GM12878 (cell line): ENCODE measurements at regions not wholly inside any gene's neighbourhood (a gene's known extent, or its start where the extent isn't known, plus 50 kb on each side); places are given as distances from the start of the nearest gene placed in this dataset.

Experiments
- ATAC-seq: fragments of 200-7000 bp; cut with Tn5 transposase; 3 replicates; pipeline ENCODE4 v1.9.1; 2020; ENCODE audit warnings: mild to moderate bottlenecking, moderate library complexity
- BruUV-seq: library from RNA; stranded (reverse); fragments of 400-500 nt; replicated peaks from 2 replicates; lab custom pipeline; 2021; lab: Mats Ljungman, UMichigan
- CTCF ChIA-PET: fragments of 300-600 bp; sonication (Branson Sonifier 250); formaldehyde crosslinking; extraction: SDS; loops from one replicate; lab custom pipeline; 2021; ENCODE audit warnings: inconsistent platforms; lab: Yijun Ruan, JAX
- POLR2A ChIA-PET: fragments of 350-600 bp; formaldehyde crosslinking; extraction: SDS; loops from one replicate; lab custom pipeline; 2021; ENCODE audit warnings: inconsistent platforms; lab: Charles Lee
- RAD21 ChIA-PET: fragments of 300-600 bp; sonication (Branson Sonifier 250); formaldehyde crosslinking; loops from one replicate; lab custom pipeline; 2023; ENCODE audit warnings: antibody characterized with exemption; ENCODE audit not compliant: unreplicated experiment; lab: Charles Lee
- SMC1A ChIA-PET: fragments of 300-600 bp; sonication (Branson Sonifier 250); formaldehyde crosslinking; loops from one replicate; lab custom pipeline; 2023; ENCODE audit not compliant: unreplicated experiment, uncharacterized antibody; lab: Charles Lee
- DNase-seq: peaks from one replicate; pipeline ENCODE4 v3.0.0-alpha.2; 2011; ENCODE audit warnings: low read depth, low spot score
- FAIRE-seq: peaks from 3 replicates; lab custom pipeline; 2011; peaks lifted over from hg19 to GRCh38; lab: Jason Lieb, UNC
- H2AFZ ChIP-seq: 2 replicates; pipeline ENCODE4 v1.6.0; 2011; ENCODE audit warnings: low read depth, low read length, control low read depth; ENCODE audit not compliant: control insufficient read depth
- H3K27ac ChIP-seq: 2 replicates; pipeline ENCODE4 v1.5.1; 2011; ENCODE audit warnings: control low read depth; ENCODE audit not compliant: control insufficient read depth, insufficient read depth
- H3K27me3 ChIP-seq, 2 experiments: replicated peaks in 1 of 2; 2 replicates each; pipeline versions ENCODE4 v1.6.0 to v1.6.1; 2011; ENCODE audit warnings: low read length in 1 of 2; ENCODE audit not compliant: control insufficient read depth in 2 of 2, insufficient read depth in 2 of 2
- H3K36me3 ChIP-seq, 2 experiments: 2 replicates each; pipeline ENCODE4 v1.5.1; 2011; ENCODE audit warnings: low read length in 1 of 2; ENCODE audit not compliant: control insufficient read depth in 2 of 2, insufficient read depth in 2 of 2
- H3K4me1 ChIP-seq: 2 replicates; pipeline ENCODE4 v1.6.1; 2011; ENCODE audit warnings: mild to moderate bottlenecking, low read length, moderate library complexity, mixed read lengths; ENCODE audit not compliant: control insufficient read depth, insufficient read depth
- H3K4me2 ChIP-seq: 2 replicates; pipeline ENCODE4 v1.6.0; 2011; ENCODE audit warnings: control low read depth; ENCODE audit not compliant: control insufficient read depth, insufficient read depth
- H3K4me3 ChIP-seq: fragments of 200-600 bp; sonication (generic); 2 replicates; pipeline ENCODE4 v1.5.1; 2016
- H3K79me2 ChIP-seq: 2 replicates; pipeline ENCODE4 v1.6.0; 2011; ENCODE audit warnings: low read length; ENCODE audit not compliant: control insufficient read depth, insufficient read depth
- H3K9ac ChIP-seq: 2 replicates; pipeline ENCODE4 v1.8.0; 2011; ENCODE audit warnings: low read length, control low read depth, mixed read lengths; ENCODE audit not compliant: control insufficient read depth, insufficient read depth
- H3K9me3 ChIP-seq: replicated peaks from 3 replicates; pipeline ENCODE4 v1.5.1; 2011; ENCODE audit warnings: mild to moderate bottlenecking, low read length; ENCODE audit not compliant: control insufficient read depth, insufficient read depth
- H4K20me1 ChIP-seq: 2 replicates; pipeline ENCODE4 v1.6.0; 2011; ENCODE audit not compliant: control insufficient read depth, insufficient read depth
- ESRRA ChIP-seq: IDR thresholded peaks from 2 replicates; pipeline ENCODE4 v1.6.1; 2012; ENCODE audit warnings: mild to moderate bottlenecking, low read length, improper control_type of control experiment
- FOXK2 ChIP-seq: fragments of 450-650 bp; IDR thresholded peaks from 2 replicates; pipeline ENCODE4 v1.6.1; 2017; ENCODE audit warnings: mild to moderate bottlenecking, moderate library complexity
- GABPA ChIP-seq: IDR thresholded peaks from 2 replicates; pipeline ENCODE4 v1.6.1; 2014; ENCODE audit warnings: antibody characterized with exemption, low read depth, mild to moderate bottlenecking, inconsistent platforms
- LARP7 ChIP-seq: fragments of 450-650 bp; IDR thresholded peaks from 2 replicates; pipeline ENCODE4 v1.6.1; 2017; ENCODE audit warnings: mild to moderate bottlenecking
- MYB ChIP-seq: fragments of 150-350 bp; IDR thresholded peaks from 2 replicates; pipeline ENCODE4 v1.6.1; 2014; ENCODE audit warnings: mild to moderate bottlenecking, low read depth, low read length, borderline replicate concordance
- NFYB ChIP-seq: IDR thresholded peaks from 2 replicates; pipeline ENCODE4 v1.6.1; 2011; ENCODE audit warnings: low read depth, mild to moderate bottlenecking, low read length, improper control_type of control experiment, moderate library complexity; ENCODE audit not compliant: insufficient read depth
- RELA ChIP-seq: fragments of 450-650 bp; IDR thresholded peaks from 2 replicates; pipeline ENCODE4 v1.8.0; 2014; ENCODE audit warnings: borderline replicate concordance; ENCODE audit not compliant: partially characterized antibody
- SUPT20H ChIP-seq: IDR thresholded peaks from 2 replicates; pipeline ENCODE4 v1.6.1; 2011; ENCODE audit warnings: low read depth, mild to moderate bottlenecking, low read length, moderate library complexity, borderline replicate concordance; ENCODE audit not compliant: control insufficient read depth
- WGBS: methylation state at CpG from one replicate; pipeline ENCODE4 v1.1.6; 2016; ENCODE audit warnings: low lambda C conversion rate; ENCODE audit not compliant: insufficient replicate concordance, insufficient coverage; ENCODE audit errors: missing lambda C conversion rate; 5-methylcytosine and 5-hydroxymethylcytosine counted together
- in situ Hi-C: fragments of 300-500 bp; cut with MboI; formaldehyde crosslinking; loops from 9 replicates; pipeline ENCODE4 v1.14.3; 2018; ENCODE audit warnings: mixed read lengths
- intact Hi-C: fragments of 100-400 bp; cut with micrococcal nuclease; formaldehyde crosslinking; loops from one replicate; pipeline ENCODE4 v1.14.2; 2022; ENCODE audit not compliant: unreplicated experiment
- TF ChIP-seq, protein P1 (sequence below): IDR thresholded peaks from 2 replicates; pipeline ENCODE4 v1.6.1; 2012; ENCODE audit warnings: low read depth, low read length, improper control_type of control experiment
- TF ChIP-seq, protein P2 (sequence below): IDR thresholded peaks from 2 replicates; pipeline ENCODE4 v1.6.1; 2011; ENCODE audit warnings: mild to moderate bottlenecking, low read depth, low read length, moderate library complexity; ENCODE audit not compliant: insufficient replicate concordance
- TF ChIP-seq, protein P3 (sequence below): fragments of 450-650 bp; IDR thresholded peaks from 2 replicates; pipeline ENCODE4 v1.6.1; 2016; ENCODE audit warnings: mild to moderate bottlenecking

DNA sequence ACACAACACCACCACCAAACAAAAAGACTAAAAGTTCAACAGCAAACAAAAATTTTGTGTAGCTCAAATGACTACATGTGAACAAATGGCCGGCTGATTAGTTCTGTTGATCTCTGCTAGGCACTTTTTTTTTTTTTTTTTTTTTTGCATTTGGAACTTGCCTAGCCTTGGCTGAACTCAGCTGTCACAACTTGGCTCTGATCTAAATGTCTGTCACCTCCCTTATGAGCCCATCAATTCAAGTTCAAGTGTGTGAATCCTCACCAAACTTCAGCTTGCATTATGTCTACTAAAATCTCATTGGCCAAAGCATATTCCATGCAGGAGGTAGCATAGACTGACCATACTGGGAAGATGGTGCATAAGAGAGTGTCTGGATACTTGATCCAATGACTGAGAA lies 606.5 kb upstream of the ADGRL4 start (continued):
- TF ChIP-seq, protein P1, sequence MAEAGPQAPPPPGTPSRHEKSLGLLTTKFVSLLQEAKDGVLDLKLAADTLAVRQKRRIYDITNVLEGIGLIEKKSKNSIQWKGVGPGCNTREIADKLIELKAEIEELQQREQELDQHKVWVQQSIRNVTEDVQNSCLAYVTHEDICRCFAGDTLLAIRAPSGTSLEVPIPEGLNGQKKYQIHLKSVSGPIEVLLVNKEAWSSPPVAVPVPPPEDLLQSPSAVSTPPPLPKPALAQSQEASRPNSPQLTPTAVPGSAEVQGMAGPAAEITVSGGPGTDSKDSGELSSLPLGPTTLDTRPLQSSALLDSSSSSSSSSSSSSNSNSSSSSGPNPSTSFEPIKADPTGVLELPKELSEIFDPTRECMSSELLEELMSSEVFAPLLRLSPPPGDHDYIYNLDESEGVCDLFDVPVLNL = no peak

DNA sequence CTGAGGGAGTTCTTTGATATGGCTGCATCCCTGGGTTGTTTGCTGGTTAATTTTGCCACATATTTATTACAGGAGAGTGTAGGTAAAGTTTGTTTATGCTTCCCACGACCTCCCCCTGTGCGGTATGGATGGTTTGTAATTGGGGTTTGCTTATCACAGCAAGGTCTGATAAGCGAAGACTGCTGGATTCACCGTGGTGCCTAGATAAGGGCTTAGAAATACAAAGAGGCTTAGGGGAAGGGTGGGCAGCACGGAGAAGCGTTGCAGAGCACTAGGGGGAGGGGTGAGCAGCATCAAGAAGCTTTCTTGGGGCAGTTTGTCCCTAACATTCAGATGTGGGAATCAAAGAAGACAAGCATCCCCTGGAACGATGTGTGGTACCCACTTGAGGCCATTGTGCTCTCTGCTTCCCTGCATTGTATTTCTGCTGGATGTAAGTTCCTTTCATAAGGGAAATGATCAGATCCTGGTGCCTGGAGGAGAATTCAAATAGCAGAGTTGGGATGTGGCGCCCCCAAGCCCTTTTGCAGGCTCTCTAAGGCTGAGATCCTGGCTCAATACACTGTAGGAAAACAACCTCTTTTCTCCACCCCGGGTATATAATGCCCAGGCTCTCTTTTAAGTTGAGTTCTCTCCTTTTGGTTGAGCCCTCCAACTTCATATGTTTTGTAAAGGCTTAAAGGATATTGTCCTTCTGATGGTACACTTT lies 598.1 kb upstream of the ADGRL4 start:
- Histone ChIP-seq H3K27ac (no peak overlapping the region), H3K9ac (no peak overlapping the region), H3K79me2 (no peaks in the 10 kb centered on the region), H3K4me2 (no peak overlapping the region), H3K4me1 (no peaks in the 10 kb centered on the region), H3K9me3 (no peaks in the 10 kb centered on the region), H3K36me3 (no peaks in the 10 kb centered on the region), H3K4me3 (no peak overlapping the region), H3K27me3 (no peaks in the 10 kb centered on the region), H2AFZ (no peak overlapping the region), H4K20me1 (no peaks in the 10 kb centered on the region)
- intact Hi-C loops = no loop called here
- no peak for DNase-seq
- ChIA-PET POLR2A (no interaction called here), RAD21 (no interaction called here), CTCF (no interaction called here), SMC1A (no interaction called here)
- in situ Hi-C loops = no loop called here
- FAIRE-seq = no peak
- no peak for TF ChIP-seq RELA
- TF ChIP-seq FOXK2 = no peak
- no peak for TF ChIP-seq GABPA
- no peak for TF ChIP-seq MYB
- TF ChIP-seq, protein P2, sequence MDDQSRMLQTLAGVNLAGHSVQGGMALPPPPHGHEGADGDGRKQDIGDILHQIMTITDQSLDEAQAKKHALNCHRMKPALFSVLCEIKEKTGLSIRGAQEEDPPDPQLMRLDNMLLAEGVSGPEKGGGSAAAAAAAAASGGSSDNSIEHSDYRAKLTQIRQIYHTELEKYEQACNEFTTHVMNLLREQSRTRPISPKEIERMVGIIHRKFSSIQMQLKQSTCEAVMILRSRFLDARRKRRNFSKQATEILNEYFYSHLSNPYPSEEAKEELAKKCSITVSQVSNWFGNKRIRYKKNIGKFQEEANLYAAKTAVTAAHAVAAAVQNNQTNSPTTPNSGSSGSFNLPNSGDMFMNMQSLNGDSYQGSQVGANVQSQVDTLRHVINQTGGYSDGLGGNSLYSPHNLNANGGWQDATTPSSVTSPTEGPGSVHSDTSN = no peak
- no peak for TF ChIP-seq NFYB
- TF ChIP-seq, protein P3, sequence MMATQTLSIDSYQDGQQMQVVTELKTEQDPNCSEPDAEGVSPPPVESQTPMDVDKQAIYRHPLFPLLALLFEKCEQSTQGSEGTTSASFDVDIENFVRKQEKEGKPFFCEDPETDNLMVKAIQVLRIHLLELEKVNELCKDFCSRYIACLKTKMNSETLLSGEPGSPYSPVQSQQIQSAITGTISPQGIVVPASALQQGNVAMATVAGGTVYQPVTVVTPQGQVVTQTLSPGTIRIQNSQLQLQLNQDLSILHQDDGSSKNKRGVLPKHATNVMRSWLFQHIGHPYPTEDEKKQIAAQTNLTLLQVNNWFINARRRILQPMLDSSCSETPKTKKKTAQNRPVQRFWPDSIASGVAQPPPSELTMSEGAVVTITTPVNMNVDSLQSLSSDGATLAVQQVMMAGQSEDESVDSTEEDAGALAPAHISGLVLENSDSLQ = no peak
- TF ChIP-seq SUPT20H = no peak
- no peak for TF ChIP-seq ESRRA
- no peak for TF ChIP-seq LARP7
- WGBS = 16% methylated on average over 9 of the region's 9 CpGs
- BruUV-seq = no TSS peak
- ATAC-seq = no peak
